ENCODE measurements at regions not wholly inside any gene's neighbourhood (a gene's known extent, or its start where the extent isn't known, plus 50 kb on each side); places are given as distances from the start of the nearest gene placed in this dataset.

- H3K4me3 ChIP-seq, result no peak overlapping the region
- H3K9me3 ChIP-seq, result peaks cover 0 to 9% (median 0%) of the 10 kb centered on the region in 3 donors
- H3K36me3 ChIP-seq, result no peaks in the 10 kb centered on the region
- H3K27ac ChIP-seq, result no peak overlapping the region
- 27 to 39% methylated on average over 3 of the region's 3 CpGs for WGBS, 2 donors (ENCODE audit: low coverage in 1 of 2)
- H3K4me1 ChIP-seq, result no peaks in the 10 kb centered on the region
- no peaks in the 10 kb centered on the region for H3K27me3 ChIP-seq
- ATAC-seq, result peak; percentile 46
- TF ChIP-seq POLR2A (IDR thresholded peaks at IDR 0.05) (no peak), POLR2AphosphoS5 (IDR thresholded peaks at IDR 0.05) (no peak), CTCF (IDR thresholded peaks at IDR 0.05) (no peak), EP300 (IDR thresholded peaks at IDR 0.05) (no peak)
These were observed 95.1 kb upstream of the CNTNAP4 start for GRCh38 chr16:76182041-76182635.

GRCh38 chr16:76183647-76184046, 93.6 kb upstream of the CNTNAP4 start:
- Histone ChIP-seq H3K36me3 (no peaks in the 10 kb centered on the region), H3K27ac (no peak overlapping the region), H3K4me3 (no peak overlapping the region), H3K4me1 (no peaks in the 10 kb centered on the region), H3K9me3 (peaks cover 0 to 19% (median 0%) of the 10 kb centered on the region in 3 donors), H3K27me3 (no peaks in the 10 kb centered on the region)
- no peak for ATAC-seq
- TF ChIP-seq POLR2A (IDR thresholded peaks at IDR 0.05), result no peak
- no peak for TF ChIP-seq POLR2AphosphoS5 (IDR thresholded peaks at IDR 0.05)
- TF ChIP-seq CTCF (IDR thresholded peaks at IDR 0.05), result no peak
- no peak for TF ChIP-seq EP300 (IDR thresholded peaks at IDR 0.05)
- WGBS, 2 donors (ENCODE audit: low coverage in 1 of 2), result 43 to 71% methylated on average over 1 of the region's 1 CpG

- H3K27ac ChIP-seq, result no peak overlapping the region
- H3K27me3 ChIP-seq, result no peaks in the 10 kb centered on the region
- no peaks in the 10 kb centered on the region for H3K36me3 ChIP-seq
- H3K9me3 ChIP-seq, result peaks cover 0 to 19% (median 0%) of the 10 kb centered on the region in 3 donors
- ATAC-seq, result no peak
- WGBS, 2 donors (ENCODE audit: low coverage in 1 of 2), result 88 to 89% methylated on average over 2 of the region's 2 CpGs
- no peaks in the 10 kb centered on the region for H3K4me1 ChIP-seq
- no peak overlapping the region for H3K4me3 ChIP-seq
- no peak for TF ChIP-seq POLR2AphosphoS5 (IDR thresholded peaks at IDR 0.05)
- TF ChIP-seq EP300 (IDR thresholded peaks at IDR 0.05), result no peak
- TF ChIP-seq CTCF (IDR thresholded peaks at IDR 0.05), result no peak
- no peak for TF ChIP-seq POLR2A (IDR thresholded peaks at IDR 0.05)
These were observed 87.1 kb upstream of the CNTNAP4 start for GRCh38 chr16:76190057-76190456.

GRCh38 chr16:76190480-76190879, 86.7 kb upstream of the CNTNAP4 start:
- Histone ChIP-seq H3K36me3 (no peaks in the 10 kb centered on the region), H3K9me3 (peaks cover 0 to 19% (median 0%) of the 10 kb centered on the region in 3 donors), H3K4me1 (no peaks in the 10 kb centered on the region), H3K27me3 (no peaks in the 10 kb centered on the region), H3K4me3 (no peak overlapping the region), H3K27ac (no peak overlapping the region)
- no peak for TF ChIP-seq POLR2A (IDR thresholded peaks at IDR 0.05)
- no peak for TF ChIP-seq CTCF (IDR thresholded peaks at IDR 0.05)
- no peak for TF ChIP-seq POLR2AphosphoS5 (IDR thresholded peaks at IDR 0.05)
- TF ChIP-seq EP300 (IDR thresholded peaks at IDR 0.05), result no peak
- ATAC-seq, result no peak

GRCh38 chr16:76193906-76194615, 83.1 kb upstream of the CNTNAP4 start:
- TF ChIP-seq CTCF (IDR thresholded peaks at IDR 0.05) (no peak), EP300 (IDR thresholded peaks at IDR 0.05) (no peak), POLR2A (IDR thresholded peaks at IDR 0.05) (no peak), POLR2AphosphoS5 (IDR thresholded peaks at IDR 0.05) (no peak)
- no peaks in the 10 kb centered on the region for H3K36me3 ChIP-seq
- WGBS, 2 donors (ENCODE audit: low coverage in 1 of 2), result 16 to 17% methylated on average over 8 of the region's 8 CpGs
- H3K4me3 ChIP-seq, result no peak overlapping the region
- H3K4me1 ChIP-seq, result no peaks in the 10 kb centered on the region
- peak; percentile 85 for ATAC-seq
- H3K27ac ChIP-seq, result peak overlapping the region in 3 of 4 donors; percentile 25 to 59 (median 48)
- no peaks in the 10 kb centered on the region for H3K9me3 ChIP-seq
- no peaks in the 10 kb centered on the region for H3K27me3 ChIP-seq
